ENCODE measurements at regions not wholly inside any gene's neighbourhood (a gene's known extent, or its start where the extent isn't known, plus 50 kb on each side); places are given as distances from the start of the nearest gene placed in this dataset.
A peak's percentile ranks its signal among the peaks of the same experiment; 100 is the strongest.
"Not testable (repeated sequence)": the region's sequence is repeated elsewhere in the genome, so short reads cannot be mapped to it uniquely, and the experiment has no call there.

DNA sequence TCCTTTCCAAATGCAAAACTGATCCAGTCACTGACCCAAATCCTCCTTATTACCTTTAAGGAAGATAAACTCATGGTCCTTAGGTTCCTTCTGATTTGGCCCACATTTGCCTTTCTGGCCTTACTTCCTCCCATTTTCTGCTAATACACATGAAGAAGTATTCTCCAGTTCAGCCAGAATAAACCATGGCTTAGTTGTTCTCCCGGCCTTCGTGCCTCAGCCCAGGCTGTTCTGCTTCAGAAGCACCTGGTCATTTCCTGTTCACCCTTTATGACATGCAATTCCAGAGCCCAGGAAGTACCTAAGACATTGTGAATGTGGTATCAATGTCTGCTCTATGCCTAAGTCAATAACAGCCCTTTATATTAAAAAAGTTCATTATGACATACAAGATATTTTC lies 4790.1 kb upstream of the OR11H1 start:
- H3K4me3 ChIP-seq; H3K4me1 ChIP-seq; H3K9me3 ChIP-seq; H3K27me3 ChIP-seq; DNase-seq; intact Hi-C loops (cut with DNase I); ATAC-seq; H3K36me3 ChIP-seq (replicated peaks in 1 of 2; ENCODE audit: insufficient read depth in 1 of 2, low read depth in 2 of 2); H3K27ac ChIP-seq: not testable (repeated sequence)
- 64 to 71% methylated on average over 2 of the region's 2 CpGs for WGBS, 2 donors

DNA sequence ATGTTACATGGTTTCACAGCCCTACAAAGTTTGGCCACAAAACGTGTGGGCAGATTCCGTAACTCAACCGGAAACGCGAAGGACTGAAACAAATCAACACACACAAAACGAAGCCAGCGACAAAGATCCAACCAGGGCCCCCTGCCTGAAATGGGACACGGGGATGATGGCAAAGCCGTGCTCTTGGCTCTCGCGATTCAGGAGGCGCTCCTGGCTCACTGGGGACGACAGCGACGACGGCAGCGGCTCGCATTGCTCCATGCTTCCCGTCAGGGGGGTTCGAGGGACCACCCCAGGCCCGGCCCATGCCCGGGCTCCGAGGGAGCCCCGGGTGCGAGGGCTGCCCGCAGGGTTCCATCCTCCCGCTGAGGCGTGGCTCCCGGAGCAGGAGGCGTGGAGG lies 4786.8 kb upstream of the OR11H1 start:
- intact Hi-C loops (cut with DNase I): no loop called here
- no peaks in the 10 kb centered on the region for H3K4me1 ChIP-seq
- DNase-seq (no peak), ATAC-seq (no peak)
- no peaks in the 10 kb centered on the region for H3K9me3 ChIP-seq
- no peak for TF ChIP-seq POLR2A (IDR thresholded peaks at IDR 0.05)
- TF ChIP-seq, protein P1, sequence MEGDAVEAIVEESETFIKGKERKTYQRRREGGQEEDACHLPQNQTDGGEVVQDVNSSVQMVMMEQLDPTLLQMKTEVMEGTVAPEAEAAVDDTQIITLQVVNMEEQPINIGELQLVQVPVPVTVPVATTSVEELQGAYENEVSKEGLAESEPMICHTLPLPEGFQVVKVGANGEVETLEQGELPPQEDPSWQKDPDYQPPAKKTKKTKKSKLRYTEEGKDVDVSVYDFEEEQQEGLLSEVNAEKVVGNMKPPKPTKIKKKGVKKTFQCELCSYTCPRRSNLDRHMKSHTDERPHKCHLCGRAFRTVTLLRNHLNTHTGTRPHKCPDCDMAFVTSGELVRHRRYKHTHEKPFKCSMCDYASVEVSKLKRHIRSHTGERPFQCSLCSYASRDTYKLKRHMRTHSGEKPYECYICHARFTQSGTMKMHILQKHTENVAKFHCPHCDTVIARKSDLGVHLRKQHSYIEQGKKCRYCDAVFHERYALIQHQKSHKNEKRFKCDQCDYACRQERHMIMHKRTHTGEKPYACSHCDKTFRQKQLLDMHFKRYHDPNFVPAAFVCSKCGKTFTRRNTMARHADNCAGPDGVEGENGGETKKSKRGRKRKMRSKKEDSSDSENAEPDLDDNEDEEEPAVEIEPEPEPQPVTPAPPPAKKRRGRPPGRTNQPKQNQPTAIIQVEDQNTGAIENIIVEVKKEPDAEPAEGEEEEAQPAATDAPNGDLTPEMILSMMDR (IDR thresholded peaks at IDR 0.05): no peak
- no peak overlapping the region for H3K4me3 ChIP-seq
- no peaks in the 10 kb centered on the region for H3K36me3 ChIP-seq (replicated peaks in 1 of 2; ENCODE audit: insufficient read depth in 1 of 2, low read depth in 2 of 2)
- no peaks in the 10 kb centered on the region for H3K27me3 ChIP-seq
- H3K27ac ChIP-seq: no peak overlapping the region
- WGBS, 2 donors: 43 to 55% methylated on average over 28 to 30 of the region's 30 CpGs

- not testable (repeated sequence) for DNase-seq
Observed at GRCh38 chr22:10741776-10742630, 4786.0 kb upstream of the OR11H1 start.

GRCh38 chr22:10746382-10746781 lies 4781.6 kb upstream of the OR11H1 start:
- H3K9me3 ChIP-seq; DNase-seq; ATAC-seq; H3K4me1 ChIP-seq; H3K4me3 ChIP-seq; H3K36me3 ChIP-seq (replicated peaks in 1 of 2; ENCODE audit: insufficient read depth in 1 of 2, low read depth in 2 of 2); H3K27ac ChIP-seq; intact Hi-C loops (cut with DNase I); H3K27me3 ChIP-seq: not testable (repeated sequence)
- WGBS, 2 donors: 58 to 64% methylated on average over 5 of the region's 5 CpGs

More at GRCh38 chr22:10741776-10742630, 4786.0 kb upstream of the OR11H1 start:
- H3K27me3 ChIP-seq; H3K4me3 ChIP-seq; H3K4me1 ChIP-seq; H3K36me3 ChIP-seq (replicated peaks in 1 of 2; ENCODE audit: insufficient read depth in 1 of 2, low read depth in 2 of 2); intact Hi-C loops (cut with DNase I); H3K9me3 ChIP-seq; H3K27ac ChIP-seq: not testable (repeated sequence)
- peak; percentile 47 for ATAC-seq
- 53 to 62% methylated on average over 64 to 76 of the region's 76 CpGs for WGBS, 2 donors

DNA sequence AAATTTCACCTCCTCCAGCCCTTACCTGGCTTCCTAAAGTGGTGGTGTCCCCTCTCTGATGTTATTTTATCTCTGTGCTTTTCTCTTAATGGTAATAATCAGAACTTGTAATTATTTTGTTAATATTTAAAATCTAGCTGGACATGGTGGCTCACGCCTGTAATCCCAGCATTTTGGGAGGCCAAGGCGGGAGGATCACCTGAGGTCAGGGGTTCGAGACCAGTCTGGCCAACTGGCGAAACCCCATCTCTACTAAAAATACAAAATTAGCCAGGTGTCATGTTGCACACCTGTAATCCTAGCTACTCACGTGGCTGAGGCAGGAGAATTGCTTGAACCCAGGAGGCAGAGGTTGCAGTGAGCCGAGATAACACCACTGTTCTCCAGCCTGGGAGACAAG lies 4780.8 kb upstream of the OR11H1 start:
- DNase-seq; H3K4me3 ChIP-seq; H3K27ac ChIP-seq; H3K27me3 ChIP-seq; ATAC-seq; H3K9me3 ChIP-seq; intact Hi-C loops (cut with DNase I); H3K4me1 ChIP-seq; H3K36me3 ChIP-seq (replicated peaks in 1 of 2; ENCODE audit: insufficient read depth in 1 of 2, low read depth in 2 of 2): not testable (repeated sequence)
- WGBS, 2 donors: 39 to 40% methylated on average over 6 of the region's 6 CpGs

DNA sequence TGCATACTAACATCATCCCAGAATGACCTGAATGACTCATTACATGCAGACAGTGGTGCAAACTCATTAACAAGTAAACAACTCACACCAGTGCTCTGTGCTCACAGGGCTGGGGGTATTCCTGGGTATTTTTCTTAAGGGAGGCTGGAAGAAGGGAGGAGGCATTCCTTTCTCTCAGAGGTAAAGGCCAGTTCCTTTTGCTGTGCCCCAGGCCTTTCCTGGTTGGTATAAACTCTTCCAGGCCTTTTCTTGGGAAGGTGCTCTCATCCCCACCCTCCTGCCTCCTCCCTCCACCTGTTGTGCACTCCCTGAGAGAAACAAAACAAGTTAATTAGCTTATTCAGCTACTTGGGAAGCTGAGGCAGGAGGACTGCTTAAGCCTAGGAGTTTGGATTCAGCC lies 4779.2 kb upstream of the OR11H1 start:
- H3K27me3 ChIP-seq; H3K4me3 ChIP-seq; H3K36me3 ChIP-seq (replicated peaks in 1 of 2; ENCODE audit: insufficient read depth in 1 of 2, low read depth in 2 of 2); ATAC-seq; intact Hi-C loops (cut with DNase I); DNase-seq; H3K9me3 ChIP-seq; H3K4me1 ChIP-seq; H3K27ac ChIP-seq: not testable (repeated sequence)

GRCh38 chr22:10749423-10749822 lies 4778.6 kb upstream of the OR11H1 start:
- H3K9me3 ChIP-seq; H3K36me3 ChIP-seq (replicated peaks in 1 of 2; ENCODE audit: insufficient read depth in 1 of 2, low read depth in 2 of 2); ATAC-seq; H3K4me3 ChIP-seq; H3K27me3 ChIP-seq; H3K27ac ChIP-seq; DNase-seq; H3K4me1 ChIP-seq; intact Hi-C loops (cut with DNase I): not testable (repeated sequence)
- WGBS, 2 donors: 26% methylated on average over 2 of the region's 2 CpGs

DNA sequence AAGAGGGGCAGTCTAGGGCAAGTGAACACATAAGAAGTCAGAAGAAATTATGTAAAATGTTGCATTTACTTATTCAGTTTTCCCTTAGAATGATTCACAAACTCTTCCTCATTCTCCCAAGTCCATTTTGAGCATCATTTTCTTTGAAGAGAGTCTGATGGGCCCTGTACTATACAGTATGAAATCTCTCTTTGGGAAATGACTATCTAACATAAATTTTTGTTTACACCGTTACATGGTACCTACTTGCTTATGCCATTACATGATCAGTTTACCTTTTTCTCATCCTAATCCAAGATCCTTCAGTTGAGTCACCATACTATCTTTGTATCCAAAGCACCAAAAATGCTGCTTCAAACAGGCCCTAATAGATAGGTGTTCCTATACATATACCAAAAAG lies 4774.4 kb upstream of the OR11H1 start:
- 25 to 33% methylated on average over 1 of the region's 1 CpG for WGBS, 2 donors
- H3K27me3 ChIP-seq; H3K4me1 ChIP-seq; DNase-seq; ATAC-seq; H3K27ac ChIP-seq; H3K4me3 ChIP-seq; H3K36me3 ChIP-seq (replicated peaks in 1 of 2; ENCODE audit: insufficient read depth in 1 of 2, low read depth in 2 of 2); intact Hi-C loops (cut with DNase I); H3K9me3 ChIP-seq: not testable (repeated sequence)

DNA sequence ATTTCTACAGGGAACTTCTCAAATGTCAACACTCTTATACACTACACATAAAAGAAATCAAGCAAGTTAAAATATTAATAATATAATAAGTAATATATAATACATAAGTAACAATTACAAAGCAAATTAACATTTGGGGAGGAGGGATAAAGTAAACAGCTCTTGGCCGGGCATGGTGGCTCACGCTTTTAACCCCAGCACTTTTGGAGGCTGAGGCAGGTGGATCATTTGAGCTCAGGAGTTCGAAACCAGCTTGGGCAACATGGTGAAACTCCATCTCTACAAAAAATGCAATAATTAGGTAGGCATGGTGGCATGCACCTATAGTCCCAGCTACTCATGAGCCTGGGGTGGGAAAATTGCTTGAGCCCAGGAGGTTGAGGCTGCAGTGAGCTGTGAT lies 4772.6 kb upstream of the OR11H1 start:
- H3K9me3 ChIP-seq; ATAC-seq; H3K4me3 ChIP-seq; H3K4me1 ChIP-seq; intact Hi-C loops (cut with DNase I); H3K27me3 ChIP-seq; H3K27ac ChIP-seq; H3K36me3 ChIP-seq (replicated peaks in 1 of 2; ENCODE audit: insufficient read depth in 1 of 2, low read depth in 2 of 2); DNase-seq: not testable (repeated sequence)
- WGBS, 2 donors: 33 to 36% methylated on average over 3 of the region's 3 CpGs

DNA sequence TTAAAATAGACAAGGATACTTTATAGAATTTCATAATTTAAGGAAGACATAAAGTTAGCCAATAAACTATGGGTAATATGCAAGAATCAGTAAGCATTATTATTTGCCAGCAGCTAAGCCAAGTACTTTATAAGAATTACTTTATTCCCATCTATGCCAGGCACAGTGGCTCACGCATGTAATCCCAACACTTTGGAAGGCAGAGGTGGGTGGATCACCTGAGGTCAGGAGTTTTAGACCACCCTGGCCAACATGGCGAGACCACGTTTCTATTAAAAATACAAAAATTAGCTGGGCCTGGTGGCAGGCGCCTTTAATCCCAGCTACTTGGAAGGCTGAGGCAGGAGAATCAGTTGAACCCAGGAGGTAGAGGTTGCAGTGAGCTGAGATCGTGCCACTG lies 4767.6 kb upstream of the OR11H1 start:
- H3K4me1 ChIP-seq; H3K27me3 ChIP-seq; intact Hi-C loops (cut with DNase I); DNase-seq; H3K36me3 ChIP-seq (replicated peaks in 1 of 2; ENCODE audit: insufficient read depth in 1 of 2, low read depth in 2 of 2); ATAC-seq; H3K27ac ChIP-seq; H3K4me3 ChIP-seq; H3K9me3 ChIP-seq: not testable (repeated sequence)
- 22 to 32% methylated on average over 5 of the region's 5 CpGs for WGBS, 2 donors

DNA sequence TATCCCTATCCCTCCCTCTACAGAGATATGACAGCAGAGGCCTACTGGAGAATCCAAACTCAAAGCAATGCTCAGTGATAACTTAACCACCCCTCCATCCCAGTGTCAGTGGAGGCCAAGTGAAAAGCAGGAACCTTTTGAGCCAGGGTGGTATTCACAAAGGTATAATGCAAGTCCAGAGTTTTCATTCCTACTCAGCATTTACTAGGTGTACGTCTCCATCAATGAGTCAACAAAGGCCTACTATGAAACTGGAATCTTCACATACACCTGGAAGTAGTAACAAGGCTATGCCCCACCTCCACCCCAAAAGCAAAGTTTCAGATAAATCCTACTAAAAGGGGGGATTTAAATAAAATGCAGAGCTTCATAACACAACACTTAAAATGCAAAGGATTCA lies 4761.7 kb upstream of the OR11H1 start:
- H3K9me3 ChIP-seq; H3K27me3 ChIP-seq; H3K4me1 ChIP-seq; H3K36me3 ChIP-seq (replicated peaks in 1 of 2; ENCODE audit: insufficient read depth in 1 of 2, low read depth in 2 of 2); H3K4me3 ChIP-seq; H3K27ac ChIP-seq; DNase-seq; intact Hi-C loops (cut with DNase I): not testable (repeated sequence)
- peak; percentile 29 for ATAC-seq
- WGBS, 2 donors: 51 to 72% methylated on average over 1 of the region's 1 CpG

Measured in body of pancreas (tissue), 4 donors.